SK-N-SH (cell line): ENCODE measurements at regions not wholly inside any gene's neighbourhood (a gene's known extent, or its start where the extent isn't known, plus 50 kb on each side); places are given as distances from the start of the nearest gene placed in this dataset.

Experiments
- CTCF ChIA-PET: fragments of 300-600, 350-600 bp; formaldehyde crosslinking; extraction: SDS; loops from one replicate; lab custom pipeline; 2021; lab: Yijun Ruan, JAX
- POLR2A ChIA-PET: fragments of 350-600 bp; sonication (Branson Sonifier 250); formaldehyde crosslinking; extraction: SDS; loops from one replicate; lab custom pipeline; 2020; ENCODE audit warnings: antibody characterized with exemption, inconsistent platforms; lab: Yijun Ruan, JAX
- DNase-seq: peaks from one replicate; pipeline ENCODE4 v3.0.0; 2012
- H2AFZ ChIP-seq: fragments of 200-600 bp; sonication (generic); 2 replicates; pipeline ENCODE4 v1.8.1; 2016; ENCODE audit warnings: antibody characterized with exemption, mild to moderate bottlenecking, low read depth
- H3F3A ChIP-seq: fragments of 200-600 bp; sonication (generic); replicated peaks from 2 replicates; pipeline ENCODE3; 2016; ENCODE audit warnings: antibody characterized with exemption, mild to moderate bottlenecking; ENCODE audit not compliant: insufficient read depth
- H3K27ac ChIP-seq, 2 experiments: fragments of 200-500 bp in 1 of 2; fragments of 200-600 bp in 1 of 2; sonication (Bioruptor generic) in 1 of 2; sonication (generic), shearing (Covaris generic) in 1 of 2; 2 replicates each; pipeline versions ENCODE4 v1.5.1 to v1.6.1; 2014 to 2016; ENCODE audit warnings: low read depth in 2 of 2, inconsistent platforms in 1 of 2, low read length in 1 of 2, mild to moderate bottlenecking in 1 of 2, mixed read lengths in 1 of 2
- H3K27me3 ChIP-seq: fragments of 200-600 bp; sonication (generic), shearing (Covaris generic); 2 replicates; pipeline ENCODE4 v1.6.1; 2016; ENCODE audit warnings: mixed run types; ENCODE audit not compliant: insufficient read depth
- H3K36me3 ChIP-seq, 2 experiments: fragments of 200-500 bp in 1 of 2; fragments of 200-600 bp in 1 of 2; sonication (Bioruptor generic) in 1 of 2; sonication (generic) in 1 of 2; replicated peaks in 1 of 2; 2 replicates each; pipeline versions ENCODE3 to v1.5.1; 2014 to 2016; ENCODE audit warnings: low read length in 1 of 2, mild to moderate bottlenecking in 1 of 2; ENCODE audit not compliant: insufficient read depth in 2 of 2, control insufficient read depth in 1 of 2
- H3K4me1 ChIP-seq, 2 experiments: fragments of 200-500 bp in 1 of 2; fragments of 200-600 bp in 1 of 2; sonication (Bioruptor generic) in 1 of 2; sonication (generic), shearing (Covaris generic) in 1 of 2; 2 replicates each; pipeline versions ENCODE4 v1.5.1 to v1.6.1; 2014 to 2016; ENCODE audit warnings: low read depth in 1 of 2, low read length in 1 of 2, mixed run types in 1 of 2; ENCODE audit not compliant: insufficient read depth in 2 of 2, control insufficient read depth in 1 of 2
- H3K4me2 ChIP-seq: fragments of 200-600 bp; sonication (generic), shearing (Covaris generic); 2 replicates; pipeline ENCODE4 v1.6.1; 2017; ENCODE audit warnings: mixed run types
- H3K4me3 ChIP-seq, 2 experiments: fragments of 200-500 bp in 1 of 2; fragments of 200-600 bp in 1 of 2; sonication (Bioruptor generic) in 1 of 2; sonication (generic), shearing (Covaris generic) in 1 of 2; 2 replicates each; pipeline versions ENCODE4 v1.5.1 to v1.8.1; 2014 to 2016; ENCODE audit warnings: low read depth in 2 of 2, inconsistent platforms in 1 of 2, low read length in 1 of 2, mild to moderate bottlenecking in 1 of 2, mixed read lengths in 1 of 2, moderate library complexity in 1 of 2
- H3K79me2 ChIP-seq: fragments of 200-600 bp; sonication (generic); 2 replicates; pipeline ENCODE4 v1.8.1; 2017; ENCODE audit warnings: mild to moderate bottlenecking; ENCODE audit not compliant: insufficient read depth
- H3K9ac ChIP-seq: fragments of 200-600 bp; sonication (generic); 2 replicates; pipeline ENCODE4 v1.6.1; 2017; ENCODE audit warnings: mixed run types
- H3K9me2 ChIP-seq: fragments of 200-600 bp; sonication (generic); 2 replicates; pipeline ENCODE4 v1.6.1; 2017; ENCODE audit warnings: mixed run types
- H3K9me3 ChIP-seq: fragments of 200-600 bp; sonication (generic); 2 replicates; pipeline ENCODE4 v1.6.1; 2017; ENCODE audit warnings: mixed run types, mild to moderate bottlenecking, moderate library complexity
- H4K20me1 ChIP-seq: fragments of 200-600 bp; sonication (generic); 2 replicates; pipeline ENCODE4 v1.6.1; 2017; ENCODE audit warnings: mild to moderate bottlenecking, mixed run types; ENCODE audit not compliant: insufficient read depth
- CHD2 ChIP-seq: fragments of 150-350 bp; IDR thresholded peaks from 2 replicates; pipeline ENCODE4 v1.6.1; 2018; ENCODE audit warnings: low read length; ENCODE audit not compliant: partially characterized antibody
- EP300 ChIP-seq, 2 experiments: IDR thresholded peaks; 2 replicates each; pipeline versions ENCODE4 v1.4.0 to v1.6.1; 2012; ENCODE audit warnings: borderline replicate concordance in 1 of 2, low read depth in 1 of 2, low read length in 1 of 2
- EZH2phosphoT487 ChIP-seq: fragments of 200-600 bp; sonication (generic); IDR thresholded peaks from 2 replicates; pipeline ENCODE4 v1.6.1; 2017; ENCODE audit warnings: low read depth, mixed run types, mild to moderate bottlenecking, antibody characterized with exemption, moderate library complexity, borderline replicate concordance
- FOSL2 ChIP-seq: IDR thresholded peaks from 2 replicates; pipeline ENCODE4 v1.4.0; 2012; ENCODE audit warnings: low read depth, mild to moderate bottlenecking, moderate library complexity, borderline replicate concordance
- GATA2 ChIP-seq: sonication (generic); formaldehyde crosslinking; IDR thresholded peaks from 2 replicates; pipeline ENCODE4 v1.5.0; 2020; ENCODE audit warnings: mild to moderate bottlenecking, missing genetic modification reagents
- JUND ChIP-seq: IDR thresholded peaks from 2 replicates; pipeline ENCODE4 v1.4.0; 2012
- MXI1 ChIP-seq: IDR thresholded peaks from 2 replicates; pipeline ENCODE4 v1.6.1; 2012; ENCODE audit warnings: mild to moderate bottlenecking, low read depth, low read length, improper control_type of control experiment
- NRF1 ChIP-seq: IDR thresholded peaks from 2 replicates; pipeline ENCODE4 v1.6.1; 2012; ENCODE audit warnings: low read depth, mild to moderate bottlenecking, low read length
- RAD21 ChIP-seq: IDR thresholded peaks from 2 replicates; pipeline ENCODE4 v1.6.1; 2012; ENCODE audit warnings: mild to moderate bottlenecking, low read length
- RFX5 ChIP-seq: IDR thresholded peaks from 2 replicates; pipeline ENCODE4 v1.6.1; 2012; ENCODE audit warnings: mild to moderate bottlenecking, improper control_type of control experiment, low read length
- RXRA ChIP-seq: IDR thresholded peaks from 2 replicates; pipeline ENCODE4 v1.4.0; 2012; ENCODE audit warnings: low read depth, mild to moderate bottlenecking, borderline replicate concordance
- TAF1 ChIP-seq: IDR thresholded peaks from 2 replicates; pipeline ENCODE4 v1.6.1; 2012; ENCODE audit warnings: low read depth, mild to moderate bottlenecking, low read length, moderate library complexity, borderline replicate concordance
- TCF12 ChIP-seq: IDR thresholded peaks from 2 replicates; pipeline ENCODE4 v1.4.0; 2012
- TEAD4 ChIP-seq: IDR thresholded peaks from 2 replicates; pipeline ENCODE4 v1.4.0; 2012; ENCODE audit warnings: mild to moderate bottlenecking, borderline replicate concordance; ENCODE audit not compliant: insufficient read depth
- WGBS: methylation state at CpG from one replicate; pipeline ENCODE4 v1.1.6; 2017; ENCODE audit warnings: low lambda C conversion rate; 5-methylcytosine and 5-hydroxymethylcytosine counted together
- TF ChIP-seq, protein P1 (sequence below): IDR thresholded peaks from 2 replicates; pipeline ENCODE4; 2012
- TF ChIP-seq, protein P2 (sequence below): fragments of 150-350 bp; IDR thresholded peaks from 2 replicates; pipeline ENCODE4 v1.6.1; 2017; ENCODE audit warnings: antibody characterized with exemption, low read length, low read depth, borderline replicate concordance
- TF ChIP-seq, protein P3 (sequence below): IDR thresholded peaks from 2 replicates; pipeline ENCODE4 v1.6.1; 2012; ENCODE audit warnings: mild to moderate bottlenecking, low read depth, low read length, moderate library complexity
- TF ChIP-seq, protein P4 (sequence below): IDR thresholded peaks from 2 replicates; pipeline ENCODE4 v1.4.0; 2012; ENCODE audit warnings: low read depth, borderline replicate concordance

DNA sequence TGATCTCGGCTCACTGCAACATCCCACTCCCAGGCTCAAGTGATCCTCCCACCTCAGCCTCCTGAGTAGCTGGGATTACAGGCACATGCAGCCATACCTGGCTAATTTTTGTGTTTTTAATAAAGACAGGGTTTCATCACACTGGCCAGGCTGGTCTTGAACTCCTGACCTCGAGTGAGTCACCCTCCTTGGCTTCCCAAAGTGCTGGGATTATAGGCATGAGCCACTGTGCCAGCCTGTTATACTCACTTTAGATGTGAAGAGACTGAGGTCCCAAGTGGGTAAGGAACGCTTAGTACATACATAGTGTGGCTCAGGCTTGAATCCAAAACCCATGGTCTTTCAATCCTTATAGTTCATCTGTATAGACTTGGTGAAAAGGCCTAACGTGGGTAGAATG lies 63.7 kb upstream of the EPS8L3 start:
- 70% methylated on average over 4 of the region's 4 CpGs for WGBS
- Histone ChIP-seq H3K4me2 (no peak overlapping the region), H4K20me1 (no peaks in the 10 kb centered on the region), H3K9me2 (no peaks in the 10 kb centered on the region), H3K27me3 (no peaks in the 10 kb centered on the region), H3K9ac (no peak overlapping the region), H3K4me3 (no peak overlapping the region), H2AFZ (no peak overlapping the region), H3K36me3 (no peaks in the 10 kb centered on the region), H3K4me1 (peaks cover 0 to 10% of the 10 kb centered on the region in 2 experiments; a peak in 2 of 4 replicates), H3F3A (peaks cover 5% of the 10 kb centered on the region), H3K79me2 (no peaks in the 10 kb centered on the region), H3K9me3 (no peaks in the 10 kb centered on the region), H3K27ac (no peak overlapping the region)
- ChIA-PET POLR2A (no interaction called here), CTCF (interaction anchor here (1.3 kb wide), 1 partner anchor 157 kb away, joined by 4 read pairs; no protein-coding TSS in a partner anchor)
- TF ChIP-seq, protein P1, sequence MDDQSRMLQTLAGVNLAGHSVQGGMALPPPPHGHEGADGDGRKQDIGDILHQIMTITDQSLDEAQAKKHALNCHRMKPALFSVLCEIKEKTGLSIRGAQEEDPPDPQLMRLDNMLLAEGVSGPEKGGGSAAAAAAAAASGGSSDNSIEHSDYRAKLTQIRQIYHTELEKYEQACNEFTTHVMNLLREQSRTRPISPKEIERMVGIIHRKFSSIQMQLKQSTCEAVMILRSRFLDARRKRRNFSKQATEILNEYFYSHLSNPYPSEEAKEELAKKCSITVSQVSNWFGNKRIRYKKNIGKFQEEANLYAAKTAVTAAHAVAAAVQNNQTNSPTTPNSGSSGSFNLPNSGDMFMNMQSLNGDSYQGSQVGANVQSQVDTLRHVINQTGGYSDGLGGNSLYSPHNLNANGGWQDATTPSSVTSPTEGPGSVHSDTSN = no peak
- TF ChIP-seq RXRA (peak; percentile 47; the same call in 1 of the 2 replicates), FOSL2 (peak; percentile 31; the same call in 1 of the 2 replicates), TCF12 (peak; percentile 4; the same call in 1 of the 2 replicates), CHD2 (no peak), MXI1 (no peak)
- DNase-seq = no peak

DNA sequence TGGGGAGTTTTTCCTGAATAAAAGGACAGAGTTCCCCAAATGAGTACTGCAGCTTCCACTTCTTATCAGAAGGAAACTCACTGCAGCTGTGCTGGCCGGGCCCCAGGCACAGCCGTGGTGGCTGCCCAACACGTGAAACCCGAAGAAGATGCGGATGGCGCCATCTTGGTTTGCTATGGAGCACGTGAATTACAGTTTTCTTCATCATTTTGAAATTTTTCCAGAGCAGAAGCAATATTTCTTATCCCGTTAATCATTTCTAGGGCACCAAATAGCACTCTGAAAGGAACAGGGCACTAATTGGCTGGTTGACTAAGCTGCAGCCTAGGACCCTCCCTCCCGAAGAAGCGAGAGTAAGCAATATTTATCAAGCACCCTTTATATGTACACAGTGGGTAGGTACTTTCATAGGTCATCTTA lies 63.2 kb upstream of the EPS8L3 start:
- 91% methylated on average over 10 of the region's 10 CpGs for WGBS
- H3F3A ChIP-seq = peaks cover 5% of the 10 kb centered on the region
- H3K4me2 ChIP-seq = no peak overlapping the region
- H3K9me3 ChIP-seq = no peaks in the 10 kb centered on the region
- H3K4me3 ChIP-seq = no peak overlapping the region
- no peaks in the 10 kb centered on the region for H3K27me3 ChIP-seq
- ChIA-PET CTCF (interaction anchor here (1.3 kb wide), 1 partner anchor 157 kb away, joined by 4 read pairs; no protein-coding TSS in a partner anchor), POLR2A (no interaction called here)
- no peak overlapping the region for H3K9ac ChIP-seq
- no peaks in the 10 kb centered on the region for H4K20me1 ChIP-seq
- DNase-seq = no peak
- peaks cover 0 to 11% of the 10 kb centered on the region in 2 experiments; a peak in 3 of 4 replicates for H3K4me1 ChIP-seq
- H3K9me2 ChIP-seq = no peaks in the 10 kb centered on the region
- no peak overlapping the region for H3K27ac ChIP-seq
- H2AFZ ChIP-seq = no peak overlapping the region
- H3K36me3 ChIP-seq = no peaks in the 10 kb centered on the region
- H3K79me2 ChIP-seq = no peaks in the 10 kb centered on the region
- TF ChIP-seq, protein P2, sequence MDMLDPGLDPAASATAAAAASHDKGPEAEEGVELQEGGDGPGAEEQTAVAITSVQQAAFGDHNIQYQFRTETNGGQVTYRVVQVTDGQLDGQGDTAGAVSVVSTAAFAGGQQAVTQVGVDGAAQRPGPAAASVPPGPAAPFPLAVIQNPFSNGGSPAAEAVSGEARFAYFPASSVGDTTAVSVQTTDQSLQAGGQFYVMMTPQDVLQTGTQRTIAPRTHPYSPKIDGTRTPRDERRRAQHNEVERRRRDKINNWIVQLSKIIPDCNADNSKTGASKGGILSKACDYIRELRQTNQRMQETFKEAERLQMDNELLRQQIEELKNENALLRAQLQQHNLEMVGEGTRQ = no peak
- TF ChIP-seq NRF1 (no peak), EZH2phosphoT487 (no peak), RFX5 (no peak), JUND (no peak), FOSL2 (no peak), RAD21 (no peak), TAF1 (no peak), TCF12 (no peak), CHD2 (no peak), TEAD4 (no peak), EP300 (IDR thresholded peaks at IDR 0.05; ENCODE audit: borderline replicate concordance in 1 of 2, low read depth in 1 of 2, low read length in 1 of 2) (no peak), GATA2 (CRISPR knock-in tag) (no peak)
- TF ChIP-seq, protein P3, sequence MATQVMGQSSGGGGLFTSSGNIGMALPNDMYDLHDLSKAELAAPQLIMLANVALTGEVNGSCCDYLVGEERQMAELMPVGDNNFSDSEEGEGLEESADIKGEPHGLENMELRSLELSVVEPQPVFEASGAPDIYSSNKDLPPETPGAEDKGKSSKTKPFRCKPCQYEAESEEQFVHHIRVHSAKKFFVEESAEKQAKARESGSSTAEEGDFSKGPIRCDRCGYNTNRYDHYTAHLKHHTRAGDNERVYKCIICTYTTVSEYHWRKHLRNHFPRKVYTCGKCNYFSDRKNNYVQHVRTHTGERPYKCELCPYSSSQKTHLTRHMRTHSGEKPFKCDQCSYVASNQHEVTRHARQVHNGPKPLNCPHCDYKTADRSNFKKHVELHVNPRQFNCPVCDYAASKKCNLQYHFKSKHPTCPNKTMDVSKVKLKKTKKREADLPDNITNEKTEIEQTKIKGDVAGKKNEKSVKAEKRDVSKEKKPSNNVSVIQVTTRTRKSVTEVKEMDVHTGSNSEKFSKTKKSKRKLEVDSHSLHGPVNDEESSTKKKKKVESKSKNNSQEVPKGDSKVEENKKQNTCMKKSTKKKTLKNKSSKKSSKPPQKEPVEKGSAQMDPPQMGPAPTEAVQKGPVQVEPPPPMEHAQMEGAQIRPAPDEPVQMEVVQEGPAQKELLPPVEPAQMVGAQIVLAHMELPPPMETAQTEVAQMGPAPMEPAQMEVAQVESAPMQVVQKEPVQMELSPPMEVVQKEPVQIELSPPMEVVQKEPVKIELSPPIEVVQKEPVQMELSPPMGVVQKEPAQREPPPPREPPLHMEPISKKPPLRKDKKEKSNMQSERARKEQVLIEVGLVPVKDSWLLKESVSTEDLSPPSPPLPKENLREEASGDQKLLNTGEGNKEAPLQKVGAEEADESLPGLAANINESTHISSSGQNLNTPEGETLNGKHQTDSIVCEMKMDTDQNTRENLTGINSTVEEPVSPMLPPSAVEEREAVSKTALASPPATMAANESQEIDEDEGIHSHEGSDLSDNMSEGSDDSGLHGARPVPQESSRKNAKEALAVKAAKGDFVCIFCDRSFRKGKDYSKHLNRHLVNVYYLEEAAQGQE = no peak
- TF ChIP-seq, protein P4, sequence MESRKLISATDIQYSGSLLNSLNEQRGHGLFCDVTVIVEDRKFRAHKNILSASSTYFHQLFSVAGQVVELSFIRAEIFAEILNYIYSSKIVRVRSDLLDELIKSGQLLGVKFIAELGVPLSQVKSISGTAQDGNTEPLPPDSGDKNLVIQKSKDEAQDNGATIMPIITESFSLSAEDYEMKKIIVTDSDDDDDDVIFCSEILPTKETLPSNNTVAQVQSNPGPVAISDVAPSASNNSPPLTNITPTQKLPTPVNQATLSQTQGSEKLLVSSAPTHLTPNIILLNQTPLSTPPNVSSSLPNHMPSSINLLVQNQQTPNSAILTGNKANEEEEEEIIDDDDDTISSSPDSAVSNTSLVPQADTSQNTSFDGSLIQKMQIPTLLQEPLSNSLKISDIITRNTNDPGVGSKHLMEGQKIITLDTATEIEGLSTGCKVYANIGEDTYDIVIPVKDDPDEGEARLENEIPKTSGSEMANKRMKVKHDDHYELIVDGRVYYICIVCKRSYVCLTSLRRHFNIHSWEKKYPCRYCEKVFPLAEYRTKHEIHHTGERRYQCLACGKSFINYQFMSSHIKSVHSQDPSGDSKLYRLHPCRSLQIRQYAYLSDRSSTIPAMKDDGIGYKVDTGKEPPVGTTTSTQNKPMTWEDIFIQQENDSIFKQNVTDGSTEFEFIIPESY = no peak
